ENCODE measurements at regions not wholly inside any gene's neighbourhood (a gene's known extent, or its start where the extent isn't known, plus 50 kb on each side); places are given as distances from the start of the nearest gene placed in this dataset.

GRCh38 chr4:4779054-4779453 is 80.4 kb upstream of the MSX1 start:
- in situ Hi-C loops (cut with MboI) (no loop called here), intact Hi-C loops (cut with micrococcal nuclease) (no loop called here)
- Histone ChIP-seq H3K9me3 (replicated peaks; ENCODE audit: control insufficient read depth, insufficient read depth, low read depth, low read length) (no peaks in the 10 kb centered on the region), H3K36me3 (ENCODE audit: control insufficient read depth, insufficient read depth, low read length) (no peaks in the 10 kb centered on the region), H3K4me3 (no peak overlapping the region), H3K79me2 (ENCODE audit: control insufficient read depth, insufficient read depth, low read length) (no peaks in the 10 kb centered on the region), H3K27ac (ENCODE audit: extremely low read depth, low read depth, low read length) (no peak overlapping the region), H2AFZ (ENCODE audit: low read depth, low read length) (no peak overlapping the region), H3K9ac (ENCODE audit: insufficient read depth in 1 of 2, low read depth in 2 of 2, low read length in 2 of 2) (no peak overlapping the region), H3K4me2 (ENCODE audit: insufficient read depth, low read length) (no peak overlapping the region), H3K9me1 (ENCODE audit: control insufficient read depth, insufficient read depth, low read length) (no peaks in the 10 kb centered on the region), H4K20me1 (replicated peaks; ENCODE audit: control insufficient read depth, insufficient read depth, low read length) (no peaks in the 10 kb centered on the region; the same call in 1 of the 2 replicates), H3K27me3 (ENCODE audit: control insufficient read depth in 2 of 2, insufficient read depth in 2 of 2, low read length in 2 of 2) (peaks cover 6 to 44% of the 10 kb centered on the region in 2 experiments; a peak in 4 of 5 replicates), H3K4me1 (replicated peaks in 1 of 2; ENCODE audit: control insufficient read depth in 2 of 2, insufficient read depth in 2 of 2, low read length in 2 of 2) (no peaks in the 10 kb centered on the region; a peak in 1 of 5 replicates)
- ATAC-seq = no peak
- CTCF ChIA-PET (ENCODE audit: low intra/inter-chr PET ratio) = no interaction called here
- no peak for FAIRE-seq
- POLR2A ChIA-PET = interaction anchor here (0.6 kb wide), 1 partner anchor 221 kb away, joined by 3 read pairs; no protein-coding TSS in a partner anchor
- TF ChIP-seq ZNF184 (CRISPR knock-in tag; IDR thresholded peaks at IDR 0.05) = no peak
- TF ChIP-seq ZNF589 (CRISPR knock-in tag; IDR thresholded peaks at IDR 0.05; ENCODE audit: low read depth) = 0 out of 2 replicates have a peak, but pooled peaks have one; percentile 58
- TF ChIP-seq ZNF584 (CRISPR knock-in tag; IDR thresholded peaks at IDR 0.05; ENCODE audit: low read depth) = peak; percentile 34; the same call in 1 of the 2 replicates
- 0 out of 2 replicates have a peak, but pooled peaks have one; percentile 30 for TF ChIP-seq POLR2H (tag; IDR thresholded peaks at IDR 0.05; ENCODE audit: low read depth)
- no TSS peak for BruUV-seq (replicated peaks)
- WGBS (ENCODE audit: insufficient coverage, low coverage, missing lambda C conversion rate) = 4% methylated on average over 2 of the region's 2 CpGs
- DNase-seq (ENCODE audit: extremely low read depth in 1 of 4, low spot score in 3 of 4) = no peak

DNA sequence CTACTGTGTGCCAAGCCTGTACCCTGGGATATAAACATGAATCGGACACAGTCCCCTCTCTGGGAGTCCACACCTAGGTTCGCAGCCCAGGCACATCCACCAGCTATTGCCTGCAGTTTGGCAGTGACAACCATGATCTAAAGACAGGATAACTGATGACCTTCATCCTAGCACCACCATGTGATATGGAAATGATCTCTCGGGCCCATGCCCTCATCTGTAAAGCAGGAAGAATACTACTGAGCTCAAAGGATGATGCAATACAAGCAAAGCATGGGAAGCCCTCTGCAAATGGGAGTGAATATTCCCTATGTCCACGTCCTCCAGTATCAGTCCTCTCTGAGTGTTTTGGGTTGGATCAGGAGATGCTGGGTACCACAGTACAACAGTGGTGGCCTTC is 80.9 kb upstream of the MSX1 start:
- Histone ChIP-seq H3K79me2 (ENCODE audit: control insufficient read depth, insufficient read depth, low read length) (no peaks in the 10 kb centered on the region), H3K36me3 (ENCODE audit: control insufficient read depth, insufficient read depth, low read length) (no peaks in the 10 kb centered on the region), H3K4me1 (replicated peaks in 1 of 2; ENCODE audit: control insufficient read depth in 2 of 2, insufficient read depth in 2 of 2, low read length in 2 of 2) (no peaks in the 10 kb centered on the region; a peak in 1 of 5 replicates), H3K4me3 (no peak overlapping the region), H3K9me3 (replicated peaks; ENCODE audit: control insufficient read depth, insufficient read depth, low read depth, low read length) (no peaks in the 10 kb centered on the region), H3K9ac (ENCODE audit: insufficient read depth in 1 of 2, low read depth in 2 of 2, low read length in 2 of 2) (no peak overlapping the region), H3K9me1 (ENCODE audit: control insufficient read depth, insufficient read depth, low read length) (no peaks in the 10 kb centered on the region), H2AFZ (ENCODE audit: low read depth, low read length) (no peak overlapping the region), H3K4me2 (ENCODE audit: insufficient read depth, low read length) (no peak overlapping the region), H3K27me3 (ENCODE audit: control insufficient read depth in 2 of 2, insufficient read depth in 2 of 2, low read length in 2 of 2) (peaks cover 6 to 41% of the 10 kb centered on the region in 2 experiments; a peak in 4 of 5 replicates), H3K27ac (ENCODE audit: extremely low read depth, low read depth, low read length) (no peak overlapping the region), H4K20me1 (replicated peaks; ENCODE audit: control insufficient read depth, insufficient read depth, low read length) (no peaks in the 10 kb centered on the region; the same call in 1 of the 2 replicates)
- ATAC-seq (peak; percentile 22; the same call in 2 of the 3 replicates), DNase-seq (ENCODE audit: extremely low read depth in 1 of 4, low spot score in 3 of 4) (no peak), FAIRE-seq (no peak)
- intact Hi-C loops (cut with micrococcal nuclease) (no loop called here), in situ Hi-C loops (cut with MboI) (no loop called here)
- CTCF ChIA-PET (ENCODE audit: low intra/inter-chr PET ratio) = no interaction called here
- POLR2A ChIA-PET = interaction anchor here (0.6 to 1.4 kb wide), 2 partner anchors 12 to 220 kb away, joined by 3 read pairs; no protein-coding TSS in a partner anchor
- WGBS (ENCODE audit: insufficient coverage, low coverage, missing lambda C conversion rate) = 5% methylated on average over 4 of the region's 4 CpGs
- BruUV-seq (replicated peaks) = no TSS peak
- no peak for TF ChIP-seq ZNF24 (IDR thresholded peaks at IDR 0.05)
- TF ChIP-seq, protein P1, sequence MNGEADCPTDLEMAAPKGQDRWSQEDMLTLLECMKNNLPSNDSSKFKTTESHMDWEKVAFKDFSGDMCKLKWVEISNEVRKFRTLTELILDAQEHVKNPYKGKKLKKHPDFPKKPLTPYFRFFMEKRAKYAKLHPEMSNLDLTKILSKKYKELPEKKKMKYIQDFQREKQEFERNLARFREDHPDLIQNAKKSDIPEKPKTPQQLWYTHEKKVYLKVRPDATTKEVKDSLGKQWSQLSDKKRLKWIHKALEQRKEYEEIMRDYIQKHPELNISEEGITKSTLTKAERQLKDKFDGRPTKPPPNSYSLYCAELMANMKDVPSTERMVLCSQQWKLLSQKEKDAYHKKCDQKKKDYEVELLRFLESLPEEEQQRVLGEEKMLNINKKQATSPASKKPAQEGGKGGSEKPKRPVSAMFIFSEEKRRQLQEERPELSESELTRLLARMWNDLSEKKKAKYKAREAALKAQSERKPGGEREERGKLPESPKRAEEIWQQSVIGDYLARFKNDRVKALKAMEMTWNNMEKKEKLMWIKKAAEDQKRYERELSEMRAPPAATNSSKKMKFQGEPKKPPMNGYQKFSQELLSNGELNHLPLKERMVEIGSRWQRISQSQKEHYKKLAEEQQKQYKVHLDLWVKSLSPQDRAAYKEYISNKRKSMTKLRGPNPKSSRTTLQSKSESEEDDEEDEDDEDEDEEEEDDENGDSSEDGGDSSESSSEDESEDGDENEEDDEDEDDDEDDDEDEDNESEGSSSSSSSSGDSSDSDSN (IDR thresholded peaks at IDR 0.05; ENCODE audit: borderline replicate concordance in 1 of 2, low read depth in 2 of 2, low read length in 2 of 2) = no peak

Data from K562 (cell line).